SHP77 treated with DMSO at 0.1 percent for 48 hours (cell line): ENCODE measurements at regions not wholly inside any gene's neighbourhood (a gene's known extent, or its start where the extent isn't known, plus 50 kb on each side); places are given as distances from the start of the nearest gene placed in this dataset.
"Not testable (repeated sequence)": the region's sequence is repeated elsewhere in the genome, so short reads cannot be mapped to it uniquely, and the experiment has no call there.

ENCODE experiments used
- DNase-seq: peaks from one replicate; lab custom pipeline; 2025; lab: John Stamatoyannopoulos, UW

DNA sequence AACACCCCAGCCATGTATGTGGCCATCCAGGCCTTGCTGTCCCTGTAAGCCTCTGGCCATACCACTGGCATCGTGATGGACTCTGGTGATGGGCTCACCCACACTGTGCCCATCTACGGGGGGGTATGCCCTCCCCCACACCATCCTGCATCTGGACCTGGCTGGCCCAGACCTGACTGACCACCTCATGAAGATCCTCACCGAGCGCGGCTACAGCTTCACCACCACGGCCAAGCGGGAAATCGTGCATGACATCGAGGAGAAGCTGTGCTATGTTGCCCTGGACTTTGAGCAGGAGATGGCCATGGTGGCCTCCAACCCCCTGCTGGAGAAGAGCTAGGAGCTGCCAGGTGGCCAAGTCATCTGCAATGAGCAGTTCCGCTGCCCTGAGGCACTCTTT is 80.4 kb upstream of the ZCCHC2 start:
- no peak for DNase-seq

DNA sequence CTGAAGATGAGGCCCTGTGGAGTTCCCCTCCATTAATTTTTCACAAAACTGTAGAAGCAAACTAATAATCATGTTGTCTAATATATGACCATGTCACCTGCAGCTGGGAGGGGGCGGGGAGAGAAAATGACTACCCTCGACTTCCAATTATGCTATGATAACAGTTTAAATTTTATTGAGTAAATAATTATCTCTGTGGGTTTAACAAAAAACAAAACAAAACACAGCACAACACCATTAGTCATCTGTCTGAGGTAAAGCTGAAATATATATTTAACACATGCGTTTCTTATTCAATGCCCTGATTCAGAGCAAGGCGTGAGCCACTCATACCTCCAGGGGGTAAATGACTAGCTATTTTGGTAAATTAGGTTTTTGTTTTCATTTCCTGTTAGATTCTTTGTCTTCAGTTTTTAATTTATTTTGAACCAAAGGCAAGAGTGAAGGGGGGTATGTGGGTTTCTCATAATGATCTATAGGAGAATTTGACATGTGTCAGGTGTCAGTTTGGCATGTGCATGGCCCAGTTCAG is 77.4 kb upstream of the ZCCHC2 start:
- no peak for DNase-seq

DNA sequence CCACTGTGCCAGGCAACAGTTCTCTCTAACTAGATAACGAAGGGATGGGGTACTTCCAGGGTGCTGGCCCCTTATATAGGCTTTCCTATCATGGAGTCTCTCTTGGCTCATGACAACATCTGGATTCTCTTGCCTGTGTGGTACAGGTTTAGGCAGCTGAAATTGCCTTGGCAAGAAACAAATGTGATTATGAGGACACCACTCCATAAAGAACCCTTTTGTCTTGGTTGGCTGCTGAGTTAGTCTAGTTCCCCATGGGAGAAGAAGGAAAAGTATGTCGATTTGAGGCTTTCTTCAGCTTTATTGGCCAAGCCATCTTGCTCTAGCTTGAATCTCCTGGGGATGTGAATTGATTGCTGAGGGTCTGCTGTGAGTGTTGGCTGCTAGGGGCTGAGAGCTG is 76.3 kb upstream of the ZCCHC2 start:
- no peak for DNase-seq

DNA sequence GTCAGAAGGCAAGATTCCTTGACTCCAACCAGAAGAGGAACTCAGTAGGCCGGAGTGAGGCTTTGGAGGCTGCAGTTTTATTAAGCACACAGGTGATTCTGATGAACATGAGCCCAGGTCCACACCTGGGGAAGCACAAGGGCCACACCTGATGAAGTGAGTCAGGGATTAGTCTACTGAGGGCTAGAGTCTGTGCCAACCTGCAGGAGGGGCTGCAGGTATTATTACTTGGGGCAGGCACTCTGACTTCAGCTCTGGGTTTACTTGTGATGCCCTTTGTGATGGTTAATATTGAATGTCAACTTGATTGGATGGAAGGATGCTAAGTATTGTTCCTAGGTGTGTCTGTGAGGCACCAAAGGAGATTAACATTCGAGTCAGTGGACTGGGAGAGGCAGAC is 75.2 kb upstream of the ZCCHC2 start:
- DNase-seq = no peak

DNA sequence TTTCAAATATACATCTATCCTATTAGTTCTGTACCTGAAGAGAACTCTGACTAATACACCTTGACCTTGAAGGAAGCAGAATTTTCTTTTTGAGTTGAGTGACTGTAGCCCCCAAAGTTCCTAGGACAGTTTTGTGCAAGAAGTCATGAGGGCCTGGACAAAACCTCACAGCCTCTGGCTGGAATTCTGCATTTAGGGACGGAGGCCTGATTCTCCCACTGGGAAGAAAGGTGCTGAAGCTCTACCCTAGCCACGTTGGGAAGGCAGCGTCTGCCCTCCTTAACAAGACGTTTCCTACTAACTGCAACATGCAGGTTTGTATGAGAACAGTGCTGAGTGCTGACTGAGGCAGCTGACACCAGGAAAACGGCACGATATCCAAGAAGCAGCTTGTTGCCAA is 74.4 kb upstream of the ZCCHC2 start:
- no peak for DNase-seq

DNA sequence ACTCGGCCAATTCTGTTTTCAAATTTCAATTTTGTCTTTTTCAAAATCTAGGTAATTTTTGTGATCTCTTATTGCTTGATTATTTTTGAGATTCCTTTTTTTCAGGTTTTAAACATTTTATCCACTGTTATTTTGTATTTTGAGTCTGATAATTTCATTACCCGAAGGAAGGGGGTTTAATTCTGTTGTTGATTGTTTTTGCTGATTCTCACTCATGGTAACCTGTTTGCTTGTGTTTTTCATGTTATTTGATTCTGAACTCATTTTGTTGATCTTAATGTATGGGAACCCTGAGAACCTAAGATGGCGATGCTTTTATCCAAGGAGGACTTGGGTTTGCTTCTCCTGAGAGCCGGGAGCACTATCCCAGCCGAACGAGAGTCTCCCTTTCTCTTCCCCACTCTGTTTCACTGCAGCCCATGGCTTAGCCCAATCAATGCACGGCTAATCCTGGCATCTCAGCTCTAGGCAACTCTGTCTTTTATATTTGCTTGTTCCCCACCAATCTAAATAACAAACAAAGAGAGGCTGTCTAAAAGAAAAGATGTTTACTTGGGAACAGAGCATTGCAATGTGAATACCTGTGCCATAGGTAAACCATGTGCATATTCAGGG is 73.2 kb upstream of the ZCCHC2 start:
- DNase-seq = no peak

DNA sequence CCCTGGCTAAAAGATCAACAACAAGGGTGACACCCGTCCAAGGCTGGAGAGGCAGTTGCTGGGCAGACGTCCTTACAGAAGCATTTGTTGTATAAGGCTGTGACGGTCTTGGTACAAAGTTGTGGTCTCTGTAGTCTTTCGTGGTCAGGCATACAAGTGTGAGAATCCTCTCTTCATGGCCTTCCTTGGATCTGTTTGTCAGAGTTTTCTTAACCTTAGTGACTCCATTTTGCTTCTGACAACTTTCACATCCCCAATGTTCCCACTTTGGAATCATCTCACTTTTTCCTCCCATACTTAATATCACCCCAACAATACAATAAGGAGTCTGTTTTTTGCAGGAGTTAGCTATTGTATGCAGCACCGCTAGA is 72.7 kb upstream of the ZCCHC2 start:
- no peak for DNase-seq

DNA sequence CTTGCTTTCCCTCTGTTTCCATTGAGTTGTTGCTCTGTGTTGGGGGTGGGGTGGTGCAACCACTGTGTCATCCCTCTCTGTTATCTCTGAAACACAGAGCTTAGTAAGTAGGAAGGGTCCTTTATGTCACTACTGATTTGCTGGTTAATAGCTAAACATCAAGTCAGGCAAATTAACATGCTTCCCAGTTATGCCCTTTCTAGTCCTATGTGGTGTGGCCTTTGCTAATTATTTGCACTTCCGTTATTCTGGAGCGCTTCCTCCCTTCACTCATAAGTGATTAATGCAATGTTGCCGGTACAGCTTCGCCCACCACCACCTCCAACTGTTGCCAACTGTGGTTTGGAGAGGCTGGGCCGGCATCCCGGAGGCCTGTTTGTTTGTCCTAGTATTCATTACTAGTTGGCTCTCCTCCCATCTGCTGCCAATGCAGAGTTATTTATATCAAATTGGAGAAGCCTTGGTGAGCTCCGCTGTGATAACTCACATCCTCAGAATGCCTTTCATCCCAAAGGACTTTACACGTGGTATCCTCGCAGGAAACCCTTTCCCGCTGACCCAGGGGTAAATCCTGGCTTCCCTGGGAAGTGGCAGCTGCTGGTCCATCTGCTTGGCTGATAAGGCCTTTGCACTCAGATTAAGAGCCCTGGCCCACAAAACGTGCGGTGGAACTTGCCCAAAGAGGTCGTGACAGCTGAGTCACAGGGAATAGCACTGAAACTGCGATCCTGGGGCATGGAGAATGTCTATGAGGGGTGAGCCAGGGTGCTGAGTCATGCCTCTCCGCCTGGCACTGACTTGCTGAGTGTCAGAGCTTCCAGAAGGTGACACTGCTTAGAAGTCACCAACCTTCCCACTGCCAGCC is 72.0 kb upstream of the ZCCHC2 start:
- peak; percentile 81 for DNase-seq

DNA sequence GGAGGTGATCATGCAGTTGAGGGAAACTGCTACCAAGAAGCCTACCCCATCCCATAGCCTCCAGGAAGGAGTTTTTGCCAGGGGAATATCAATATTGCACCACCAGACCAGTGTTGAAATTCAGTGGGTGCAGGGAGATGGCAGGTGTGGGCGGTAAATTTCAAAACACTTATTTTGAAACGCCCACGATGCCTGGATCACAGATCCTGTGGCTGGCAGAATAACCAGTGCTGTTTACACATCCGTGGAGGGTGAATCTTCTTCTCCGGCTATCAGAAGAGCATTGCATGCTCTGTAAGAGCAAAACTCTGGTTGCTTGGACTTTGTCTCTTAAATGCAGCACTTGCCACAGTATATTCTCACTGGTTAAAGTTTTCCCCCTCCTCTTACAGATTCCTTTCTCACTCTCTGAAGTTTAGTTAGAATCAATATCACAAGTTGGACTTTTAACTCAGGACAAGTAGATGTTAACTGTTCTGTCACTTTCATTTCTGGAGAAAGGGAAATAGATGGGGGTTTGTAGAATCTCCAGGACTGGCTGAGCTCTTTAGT is 70.5 kb upstream of the ZCCHC2 start:
- DNase-seq = no peak

DNA sequence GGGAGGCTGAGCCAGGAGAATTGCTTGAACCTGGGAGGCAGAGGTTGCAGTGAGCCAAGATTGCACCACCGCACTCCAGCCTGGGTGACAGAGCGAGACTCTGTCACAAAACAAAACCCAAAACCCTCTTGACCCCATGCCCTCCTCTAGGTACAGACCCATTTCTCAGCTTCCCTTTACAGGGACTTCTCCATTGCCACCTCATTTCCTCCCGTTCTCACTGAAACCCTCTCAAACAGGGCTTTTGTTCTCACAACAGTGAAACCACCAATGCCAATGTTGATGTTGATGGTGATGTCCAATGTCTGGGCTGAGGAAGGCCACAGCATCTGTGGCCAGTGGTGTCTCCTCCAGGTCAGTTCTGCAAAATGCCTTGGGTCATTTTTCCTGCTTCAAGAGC is 69.0 kb upstream of the ZCCHC2 start:
- no peak for DNase-seq

DNA sequence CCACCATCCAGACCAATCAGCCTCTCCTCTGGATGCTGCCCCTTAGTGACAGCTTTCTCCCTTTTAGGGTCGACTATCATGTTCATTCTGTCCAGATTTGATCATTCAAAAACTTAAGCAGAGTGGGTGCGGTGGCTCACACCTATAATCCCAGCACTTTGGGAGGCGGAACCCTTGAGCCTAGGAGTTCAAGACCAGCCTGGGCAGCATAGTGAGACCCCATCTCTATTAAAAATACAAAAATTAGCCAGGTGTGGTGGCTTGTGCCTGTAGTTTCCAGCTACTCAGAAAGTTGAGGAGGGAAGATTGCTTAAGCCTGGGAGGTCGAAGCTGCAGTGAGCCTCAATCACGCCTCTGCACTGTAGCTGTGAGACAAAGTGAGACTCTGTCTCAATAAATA is 68.3 kb upstream of the ZCCHC2 start:
- no peak for DNase-seq

DNA sequence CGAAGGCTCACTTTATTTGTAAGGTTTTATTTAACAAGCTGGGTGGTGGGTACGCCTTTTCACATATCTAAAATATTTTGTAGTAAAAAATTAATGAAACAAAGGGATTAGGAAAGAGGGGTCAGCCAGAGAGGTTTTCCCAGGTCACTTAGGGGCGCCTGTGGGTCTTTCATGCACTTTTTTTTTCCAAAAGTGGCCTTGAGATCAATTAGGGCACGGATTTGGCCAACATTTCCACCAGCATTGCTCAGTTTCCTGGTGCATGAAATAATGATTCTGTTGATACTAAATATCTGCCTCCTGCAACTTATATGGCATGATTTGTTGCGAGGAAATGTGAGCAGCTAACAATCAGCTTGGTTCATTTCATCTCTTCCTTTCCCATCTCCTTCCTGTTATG is 67.6 kb upstream of the ZCCHC2 start:
- no peak for DNase-seq

DNA sequence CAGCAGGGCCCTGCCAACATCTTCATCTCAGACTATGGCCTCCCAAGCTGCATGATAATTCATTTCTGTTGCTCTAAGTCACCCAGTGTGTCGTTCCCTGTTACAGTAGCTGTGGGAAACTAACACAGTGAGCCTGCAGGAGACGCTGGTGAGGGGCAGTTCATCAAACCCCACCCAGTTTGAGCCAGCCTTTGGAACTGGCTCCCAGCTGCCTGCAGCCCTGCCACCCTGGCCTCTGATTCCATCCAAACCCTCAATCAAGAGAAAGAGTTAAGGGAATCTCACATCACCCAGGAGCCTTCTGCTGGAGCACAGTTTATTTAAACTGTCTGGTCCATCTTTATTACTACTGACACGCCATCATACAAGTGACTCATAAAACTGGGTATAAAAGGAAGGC is 64.9 kb upstream of the ZCCHC2 start:
- no peak for DNase-seq

DNA sequence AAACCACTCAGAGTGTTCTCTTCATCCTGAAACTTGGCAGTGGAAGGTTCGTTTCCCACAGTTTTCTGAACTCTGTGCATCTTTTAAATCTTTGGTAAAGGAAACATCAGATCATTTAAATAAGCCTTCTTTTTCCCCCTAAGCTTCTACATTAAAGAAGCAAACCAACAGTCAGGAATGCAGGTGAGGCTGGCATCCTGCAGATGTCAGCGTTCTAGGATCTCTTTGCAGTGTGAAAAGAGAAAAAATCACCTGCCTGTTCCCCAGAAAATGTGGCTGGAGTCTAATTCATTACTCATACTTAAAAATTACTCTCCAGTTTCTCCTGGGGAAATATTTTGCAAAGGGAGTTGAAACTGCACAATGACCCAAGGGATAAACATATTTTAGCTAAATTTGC is 64.5 kb upstream of the ZCCHC2 start:
- DNase-seq = no peak

DNA sequence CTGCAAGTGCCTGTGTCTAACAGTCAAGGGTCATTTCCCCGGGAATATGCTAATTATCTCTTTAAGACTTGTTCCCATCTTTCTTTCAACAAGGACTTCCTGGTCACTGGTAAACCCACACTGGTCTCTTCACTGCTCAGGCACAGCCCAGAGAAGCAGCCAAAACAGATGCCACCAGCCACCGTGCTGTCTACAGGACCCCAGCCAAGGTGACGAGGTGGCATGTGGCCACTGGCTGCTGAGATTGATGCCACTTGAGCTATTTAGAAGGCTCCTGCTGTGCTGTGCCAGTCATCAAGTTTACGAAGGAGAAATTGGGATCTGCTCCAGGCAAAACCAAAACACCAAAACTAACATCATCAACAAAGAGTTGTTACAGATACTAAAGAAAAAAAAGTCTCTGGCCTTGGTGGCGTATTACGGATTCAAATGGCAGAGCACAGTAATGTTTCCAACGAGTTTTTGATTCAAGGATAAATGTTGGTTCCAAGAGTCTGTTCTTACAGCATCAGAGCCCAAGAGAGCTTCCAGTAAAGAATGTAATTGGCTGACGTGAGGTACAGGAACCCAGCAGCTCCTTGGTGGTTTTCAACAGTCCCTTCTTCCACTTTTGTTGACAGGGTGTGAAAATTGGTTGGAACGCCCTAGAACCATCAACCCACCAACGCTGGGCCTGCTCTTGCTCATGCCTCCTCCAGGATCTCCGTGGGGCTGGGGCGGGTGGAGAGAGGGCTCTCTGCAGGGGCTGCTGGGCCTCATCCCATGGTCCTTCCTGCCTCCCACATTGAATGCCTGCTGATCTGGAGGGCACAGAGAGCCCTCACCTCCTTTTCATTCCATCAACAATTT is 63.7 kb upstream of the ZCCHC2 start:
- DNase-seq = no peak

DNA sequence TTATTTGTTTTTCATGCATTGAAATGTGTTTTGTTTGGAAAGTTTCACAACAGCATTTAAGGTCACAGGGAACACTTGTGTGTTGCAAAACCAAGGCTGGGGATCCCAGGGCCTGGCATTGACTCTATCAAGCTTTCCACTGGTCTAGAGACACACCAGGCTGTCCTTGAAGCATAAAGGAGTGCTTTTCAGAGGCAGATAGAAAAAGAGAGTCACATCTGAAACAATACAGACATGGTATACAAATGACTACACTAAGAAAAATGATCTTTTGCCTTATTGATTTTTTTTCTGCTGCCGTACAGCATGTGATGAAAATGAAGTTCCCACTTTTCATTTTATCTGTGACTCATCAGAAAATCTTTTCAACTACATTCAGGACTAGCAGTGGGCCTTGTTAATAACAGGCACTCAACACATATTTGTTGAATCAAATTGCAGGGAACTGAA is 61.9 kb upstream of the ZCCHC2 start:
- DNase-seq = no peak

DNA sequence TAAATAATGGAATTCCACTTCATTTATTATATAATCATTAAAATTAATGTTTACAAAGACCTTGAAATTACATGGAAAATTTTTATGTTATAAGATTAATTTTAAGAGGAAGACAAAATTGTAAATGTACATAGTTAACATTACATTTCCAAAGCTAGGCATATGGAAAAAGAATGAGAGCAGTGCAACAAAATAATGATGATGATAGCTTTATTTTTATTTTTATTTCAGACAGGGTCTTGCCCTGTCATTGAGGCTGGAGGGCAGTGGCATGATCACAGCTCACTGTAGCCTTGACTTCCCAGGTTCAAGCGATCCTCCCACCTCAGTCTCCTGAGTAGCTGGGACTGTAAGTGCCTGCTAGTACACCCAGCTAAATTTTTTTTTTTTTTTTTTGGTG is 61.2 kb upstream of the ZCCHC2 start:
- no peak for DNase-seq

DNA sequence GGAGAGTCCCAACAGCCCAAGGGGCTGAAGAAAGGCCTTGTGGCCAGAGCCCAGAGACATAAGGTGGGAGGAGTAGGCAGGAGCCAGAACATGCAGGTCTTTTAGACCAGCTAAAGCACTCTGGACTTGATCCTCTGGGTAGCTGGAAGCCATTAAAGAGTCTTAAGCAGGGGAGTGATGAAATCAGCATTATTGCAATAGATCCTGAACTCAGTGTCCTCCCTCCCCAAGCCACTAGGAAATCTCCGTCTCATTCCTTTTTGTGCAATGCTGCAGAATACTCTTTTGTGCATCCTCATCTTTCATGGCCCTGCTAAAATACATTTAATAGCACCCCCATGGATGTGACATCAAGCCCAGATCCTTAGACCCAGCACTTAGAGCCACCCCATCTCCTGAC is 58.6 kb upstream of the ZCCHC2 start:
- no peak for DNase-seq

DNA sequence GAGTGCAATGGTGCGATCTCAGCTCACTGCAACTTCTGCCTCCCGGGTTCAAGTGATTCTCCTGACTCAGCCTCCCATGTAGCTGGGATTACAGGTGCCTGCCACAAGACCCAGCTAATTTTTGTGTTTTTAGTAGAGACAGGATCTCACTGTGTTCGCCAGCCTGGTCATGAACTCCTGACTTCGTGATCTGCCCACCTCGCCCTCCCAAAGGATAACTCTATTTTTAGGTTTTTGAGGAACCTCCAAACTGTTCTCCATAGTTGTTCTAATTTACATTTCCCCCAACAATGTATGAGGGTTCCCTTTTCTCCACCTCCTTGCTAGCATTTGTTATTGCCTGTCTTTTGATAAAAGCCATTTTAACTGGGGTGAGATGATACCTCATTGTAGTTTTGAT is 53.7 kb upstream of the ZCCHC2 start:
- not testable (repeated sequence) for DNase-seq
